Effector CD8-positive, alpha-beta T cell (primary cell): ENCODE measurements at regions not wholly inside any gene's neighbourhood (a gene's known extent, or its start where the extent isn't known, plus 50 kb on each side); places are given as distances from the start of the nearest gene placed in this dataset.
"Not testable (repeated sequence)": the region's sequence is repeated elsewhere in the genome, so short reads cannot be mapped to it uniquely, and the experiment has no call there.

Experiments
- DNase-seq: peaks from one replicate; lab custom pipeline; 2025; lab: John Stamatoyannopoulos, UW

GRCh38 chr5:124871303-124871702 lies 124.9 kb upstream of the ZNF608 start:
- DNase-seq, result no peak

GRCh38 chr5:124872086-124872485 lies 125.6 kb upstream of the ZNF608 start:
- DNase-seq, result no peak

- DNase-seq, result no peak
Measured at GRCh38 chr5:124872615-124873014, 126.2 kb upstream of the ZNF608 start.

DNA sequence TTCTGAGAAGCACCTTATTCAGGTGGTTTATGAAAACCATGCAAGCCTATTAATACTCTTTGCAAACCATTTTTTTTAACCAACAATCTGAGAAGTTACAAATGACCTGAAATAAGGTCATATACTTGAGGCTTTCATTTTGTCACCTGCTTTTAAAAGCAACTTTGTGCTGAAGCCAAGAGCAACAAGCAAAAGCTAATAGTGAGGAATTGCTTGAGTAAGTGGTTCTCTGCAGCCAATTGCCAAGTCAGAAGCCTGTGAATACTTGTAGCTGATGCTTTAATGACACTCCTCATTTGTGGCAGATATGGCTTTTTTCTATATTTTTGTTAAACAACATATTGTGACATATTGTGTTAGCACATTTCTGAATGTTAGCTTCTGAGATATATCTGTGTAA lies 126.7 kb upstream of the ZNF608 start:
- no peak for DNase-seq

DNA sequence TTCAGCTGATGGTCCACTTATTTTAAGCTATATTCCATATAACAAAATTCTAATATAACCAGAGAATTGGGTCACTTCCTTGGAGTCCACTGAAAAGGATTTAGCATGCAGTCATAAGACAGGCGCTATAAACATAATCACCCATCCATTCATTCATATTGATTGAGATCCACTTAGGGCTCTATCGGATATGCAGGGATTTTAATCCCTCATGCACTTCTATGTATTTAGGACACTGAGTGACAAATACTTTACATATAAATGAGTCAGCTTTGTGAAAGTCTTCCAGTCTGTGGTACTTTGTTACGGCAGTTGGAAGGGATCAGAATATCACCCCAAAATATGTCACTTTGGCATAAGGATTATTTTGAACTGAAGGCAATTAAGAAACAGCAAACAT lies 127.3 kb upstream of the ZNF608 start:
- DNase-seq, result no peak

DNA sequence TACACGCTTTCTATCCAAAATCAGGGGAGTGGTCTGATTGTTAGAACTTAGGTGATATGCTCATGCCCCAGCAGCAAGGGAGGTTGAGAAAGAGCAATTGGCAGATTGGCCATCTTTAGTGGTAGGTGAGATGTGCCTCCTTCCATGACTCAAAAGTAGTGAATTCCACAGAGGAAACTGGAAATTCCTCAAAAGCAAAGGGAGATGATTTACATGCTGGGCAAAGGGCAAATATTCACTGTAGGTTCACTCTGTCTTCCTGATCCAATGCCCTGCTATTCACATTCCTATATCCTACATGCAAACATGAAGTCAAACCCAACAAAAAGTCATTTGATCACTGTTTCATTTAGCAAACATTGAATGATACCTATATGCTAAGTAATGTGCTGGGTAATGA lies 130.1 kb upstream of the ZNF608 start:
- DNase-seq, result no peak

DNA sequence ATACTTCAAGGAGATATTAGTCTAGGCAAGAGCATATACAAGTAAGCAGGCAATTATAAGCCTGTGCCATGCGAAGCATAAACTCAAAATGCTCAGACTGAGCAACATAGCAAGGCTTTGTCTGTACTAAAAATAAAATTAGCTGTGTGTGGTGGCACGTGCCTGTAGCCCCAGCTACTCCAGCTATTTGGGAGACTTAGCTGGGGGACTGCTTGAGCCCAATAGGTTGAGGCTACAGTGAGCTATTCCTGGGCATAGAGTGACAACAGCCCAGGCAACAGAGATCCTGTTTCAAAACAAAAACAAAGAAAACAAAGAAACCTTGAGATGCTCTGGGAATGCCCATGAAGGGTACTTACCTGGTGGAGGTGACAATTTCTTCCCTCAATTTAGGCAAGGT lies 130.5 kb upstream of the ZNF608 start:
- DNase-seq, result no peak

DNA sequence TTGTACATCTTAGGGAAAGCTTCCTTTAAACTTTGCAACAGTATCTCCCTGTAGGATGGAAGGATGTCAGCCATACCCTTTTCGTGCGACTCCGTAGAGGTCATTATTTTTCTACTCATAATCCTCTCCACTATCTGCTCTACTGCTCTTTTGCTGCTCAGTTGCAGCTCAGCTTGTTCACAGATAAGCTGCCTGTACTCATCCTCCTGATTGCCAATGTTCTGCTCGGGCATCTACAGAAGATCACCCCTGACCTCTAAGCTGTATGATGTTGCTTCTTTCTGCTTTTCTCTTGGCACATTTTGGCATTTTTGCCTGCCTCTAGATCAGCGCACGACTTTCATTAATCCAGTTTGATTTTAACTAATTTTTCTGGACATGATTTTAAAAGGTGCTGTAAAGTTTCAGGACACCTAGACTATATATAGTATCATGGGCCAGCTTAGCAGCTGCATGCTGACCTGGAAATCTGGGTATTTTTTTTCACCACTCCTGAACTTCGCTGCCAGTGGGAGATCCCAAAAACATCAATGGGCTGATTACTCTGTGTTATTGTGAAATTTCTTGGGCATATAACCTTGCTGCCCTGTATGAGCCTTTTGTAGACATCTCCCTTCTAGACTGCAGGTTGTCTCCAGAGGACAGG lies 131.2 kb upstream of the ZNF608 start:
- DNase-seq, result no peak

GRCh38 chr5:124878583-124879342 lies 132.3 kb upstream of the ZNF608 start:
- DNase-seq, result no peak

DNA sequence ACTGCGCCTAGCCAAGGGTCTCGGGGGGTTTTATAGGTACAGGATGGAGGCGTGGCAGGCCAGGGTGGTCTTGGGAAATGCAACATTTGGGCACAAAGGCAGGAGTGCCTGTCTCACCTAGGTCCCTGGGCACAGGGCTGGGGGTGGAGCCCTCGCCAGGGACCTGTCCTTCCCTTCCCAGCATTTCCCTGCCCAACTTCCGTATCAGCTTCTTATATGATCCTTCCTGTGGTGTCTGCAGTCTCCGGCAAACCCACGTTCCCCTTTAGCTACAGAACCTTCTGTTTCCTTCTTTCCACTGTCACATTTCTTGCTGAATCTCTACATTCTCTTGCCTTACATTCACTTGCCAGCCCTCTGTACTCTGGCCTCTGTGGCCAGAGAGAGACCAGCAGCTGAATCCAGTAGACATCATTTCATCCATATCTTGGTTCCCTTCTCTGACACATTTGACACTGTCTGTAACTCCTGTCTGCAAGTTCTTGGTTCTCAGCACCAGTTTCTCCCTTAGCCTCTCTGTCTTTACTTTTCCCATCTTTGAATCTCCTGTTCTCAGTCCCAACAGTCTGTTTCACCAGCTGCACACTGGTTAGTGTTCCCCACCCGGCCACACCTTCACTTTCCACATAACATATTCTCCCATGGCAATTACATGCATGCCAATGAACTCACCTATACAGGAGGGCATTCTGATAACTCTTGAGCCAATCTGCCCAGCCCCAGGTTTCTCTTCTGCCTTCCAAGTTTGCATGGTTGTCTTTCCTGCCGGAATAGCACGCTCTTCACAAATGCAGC lies 134.7 kb upstream of the ZNF608 start:
- DNase-seq, result no peak

DNA sequence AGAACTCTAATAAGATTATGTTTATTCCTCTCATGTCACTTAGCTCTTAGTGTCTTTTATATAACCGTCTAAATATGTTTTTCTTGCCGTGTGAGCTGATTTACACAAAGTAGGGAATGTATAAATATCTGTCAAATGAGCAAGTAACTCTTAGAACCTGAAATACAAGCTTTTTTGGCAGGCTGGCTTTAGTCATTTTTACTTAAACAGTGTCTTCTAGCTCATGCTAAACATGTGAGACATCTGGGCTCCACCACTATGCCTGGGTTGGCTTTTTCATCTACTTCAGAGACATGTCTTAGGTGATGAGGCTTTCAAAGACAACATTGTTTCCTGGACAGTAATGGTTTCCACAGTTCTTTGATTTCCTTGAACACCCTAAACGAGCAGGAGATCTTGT lies 137.2 kb upstream of the ZNF608 start:
- no peak for DNase-seq

- DNase-seq, result no peak
Measured at GRCh38 chr5:124884114-124884513, 137.7 kb upstream of the ZNF608 start.

GRCh38 chr5:124885490-124885889 lies 139.1 kb upstream of the ZNF608 start:
- no peak for DNase-seq

DNA sequence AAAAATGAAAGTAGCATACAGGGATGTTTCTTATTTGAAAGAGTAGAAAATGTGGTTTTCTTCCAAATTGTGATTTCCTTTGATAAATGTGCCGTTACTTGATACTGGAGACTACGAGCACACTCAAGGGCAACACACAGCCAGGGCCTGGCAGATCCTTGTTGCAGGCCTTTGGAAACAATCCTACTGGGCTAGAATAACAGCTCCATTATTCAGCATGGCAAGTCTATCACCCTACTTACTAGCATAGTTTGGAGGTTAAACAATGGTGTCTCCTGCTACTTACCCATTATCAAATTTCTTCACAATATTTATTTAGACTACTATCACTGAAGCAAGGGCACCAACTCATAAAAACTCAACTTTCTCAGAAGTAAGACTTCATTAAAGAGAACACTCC lies 140.8 kb upstream of the ZNF608 start:
- no peak for DNase-seq

- no peak for DNase-seq
Measured at GRCh38 chr5:124888050-124888506, 141.6 kb upstream of the ZNF608 start.

- no peak for DNase-seq
Measured at GRCh38 chr5:124888622-124889485, 142.4 kb upstream of the ZNF608 start.

GRCh38 chr5:124889486-124889825 lies 143.0 kb upstream of the ZNF608 start:
- DNase-seq, result no peak

- no peak for DNase-seq
Measured at GRCh38 chr5:124889850-124890249, 143.4 kb upstream of the ZNF608 start.

DNA sequence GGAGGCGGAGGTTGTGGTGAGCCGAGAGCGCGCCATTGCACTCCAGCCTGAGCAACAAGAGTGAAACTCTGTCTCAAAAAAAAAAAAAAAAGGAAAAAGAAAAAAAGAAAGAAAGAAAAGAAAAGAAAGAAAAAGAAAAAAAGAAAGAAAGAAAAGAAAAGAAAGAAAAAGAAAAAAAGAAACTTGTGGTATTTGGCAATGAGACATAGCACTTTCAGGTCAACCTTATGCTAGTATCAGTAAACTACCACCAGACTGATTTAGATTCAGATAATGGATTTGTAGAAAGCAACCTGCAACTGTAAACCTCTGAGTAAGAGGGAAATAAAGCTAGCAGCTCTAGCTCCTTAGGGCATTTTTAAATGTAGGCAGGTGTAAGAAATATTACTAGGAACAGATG lies 144.0 kb upstream of the ZNF608 start:
- DNase-seq, result not testable (repeated sequence)

GRCh38 chr5:124891179-124891578 lies 144.7 kb upstream of the ZNF608 start:
- DNase-seq, result no peak

- DNase-seq, result no peak
Measured at GRCh38 chr5:124892185-124892848, 145.9 kb upstream of the ZNF608 start.
